SK-N-SH (cell line): ENCODE measurements at regions not wholly inside any gene's neighbourhood (a gene's known extent, or its start where the extent isn't known, plus 50 kb on each side); places are given as distances from the start of the nearest gene placed in this dataset.

Source experiments
- CTCF ChIA-PET: fragments of 300-600, 350-600 bp; formaldehyde crosslinking; extraction: SDS; loops from one replicate; lab custom pipeline; 2021; lab: Yijun Ruan, JAX
- POLR2A ChIA-PET: fragments of 350-600 bp; sonication (Branson Sonifier 250); formaldehyde crosslinking; extraction: SDS; loops from one replicate; lab custom pipeline; 2020; ENCODE audit warnings: antibody characterized with exemption, inconsistent platforms; lab: Yijun Ruan, JAX
- DNase-seq: peaks from one replicate; pipeline ENCODE4 v3.0.0; 2012
- H2AFZ ChIP-seq: fragments of 200-600 bp; sonication (generic); 2 replicates; pipeline ENCODE4 v1.8.1; 2016; ENCODE audit warnings: antibody characterized with exemption, mild to moderate bottlenecking, low read depth
- H3F3A ChIP-seq: fragments of 200-600 bp; sonication (generic); replicated peaks from 2 replicates; pipeline ENCODE3; 2016; ENCODE audit warnings: antibody characterized with exemption, mild to moderate bottlenecking; ENCODE audit not compliant: insufficient read depth
- H3K27ac ChIP-seq, 2 experiments: fragments of 200-500 bp in 1 of 2; fragments of 200-600 bp in 1 of 2; sonication (Bioruptor generic) in 1 of 2; sonication (generic), shearing (Covaris generic) in 1 of 2; 2 replicates each; pipeline versions ENCODE4 v1.5.1 to v1.6.1; 2014 to 2016; ENCODE audit warnings: low read depth in 2 of 2, inconsistent platforms in 1 of 2, low read length in 1 of 2, mild to moderate bottlenecking in 1 of 2, mixed read lengths in 1 of 2
- H3K27me3 ChIP-seq: fragments of 200-600 bp; sonication (generic), shearing (Covaris generic); 2 replicates; pipeline ENCODE4 v1.6.1; 2016; ENCODE audit warnings: mixed run types; ENCODE audit not compliant: insufficient read depth
- H3K36me3 ChIP-seq, 2 experiments: fragments of 200-500 bp in 1 of 2; fragments of 200-600 bp in 1 of 2; sonication (Bioruptor generic) in 1 of 2; sonication (generic) in 1 of 2; replicated peaks in 1 of 2; 2 replicates each; pipeline versions ENCODE3 to v1.5.1; 2014 to 2016; ENCODE audit warnings: low read length in 1 of 2, mild to moderate bottlenecking in 1 of 2; ENCODE audit not compliant: insufficient read depth in 2 of 2, control insufficient read depth in 1 of 2
- H3K4me1 ChIP-seq, 2 experiments: fragments of 200-500 bp in 1 of 2; fragments of 200-600 bp in 1 of 2; sonication (Bioruptor generic) in 1 of 2; sonication (generic), shearing (Covaris generic) in 1 of 2; 2 replicates each; pipeline versions ENCODE4 v1.5.1 to v1.6.1; 2014 to 2016; ENCODE audit warnings: low read depth in 1 of 2, low read length in 1 of 2, mixed run types in 1 of 2; ENCODE audit not compliant: insufficient read depth in 2 of 2, control insufficient read depth in 1 of 2
- H3K4me2 ChIP-seq: fragments of 200-600 bp; sonication (generic), shearing (Covaris generic); 2 replicates; pipeline ENCODE4 v1.6.1; 2017; ENCODE audit warnings: mixed run types
- H3K4me3 ChIP-seq, 2 experiments: fragments of 200-500 bp in 1 of 2; fragments of 200-600 bp in 1 of 2; sonication (Bioruptor generic) in 1 of 2; sonication (generic), shearing (Covaris generic) in 1 of 2; 2 replicates each; pipeline versions ENCODE4 v1.5.1 to v1.8.1; 2014 to 2016; ENCODE audit warnings: low read depth in 2 of 2, inconsistent platforms in 1 of 2, low read length in 1 of 2, mild to moderate bottlenecking in 1 of 2, mixed read lengths in 1 of 2, moderate library complexity in 1 of 2
- H3K79me2 ChIP-seq: fragments of 200-600 bp; sonication (generic); 2 replicates; pipeline ENCODE4 v1.8.1; 2017; ENCODE audit warnings: mild to moderate bottlenecking; ENCODE audit not compliant: insufficient read depth
- H3K9ac ChIP-seq: fragments of 200-600 bp; sonication (generic); 2 replicates; pipeline ENCODE4 v1.6.1; 2017; ENCODE audit warnings: mixed run types
- H3K9me2 ChIP-seq: fragments of 200-600 bp; sonication (generic); 2 replicates; pipeline ENCODE4 v1.6.1; 2017; ENCODE audit warnings: mixed run types
- H3K9me3 ChIP-seq: fragments of 200-600 bp; sonication (generic); 2 replicates; pipeline ENCODE4 v1.6.1; 2017; ENCODE audit warnings: mixed run types, mild to moderate bottlenecking, moderate library complexity
- H4K20me1 ChIP-seq: fragments of 200-600 bp; sonication (generic); 2 replicates; pipeline ENCODE4 v1.6.1; 2017; ENCODE audit warnings: mild to moderate bottlenecking, mixed run types; ENCODE audit not compliant: insufficient read depth
- CTCF ChIP-seq: fragments of 200-600 bp; sonication (generic); IDR thresholded peaks from 2 replicates; pipeline ENCODE4 v1.6.1; 2017; ENCODE audit warnings: antibody characterized with exemption, mild to moderate bottlenecking, moderate library complexity
- FOXJ3 ChIP-seq: sonication (generic); formaldehyde crosslinking; IDR thresholded peaks from 2 replicates; pipeline ENCODE4 v1.5.1; 2020; ENCODE audit warnings: mild to moderate bottlenecking, missing genetic modification reagents
- GABPA ChIP-seq: IDR thresholded peaks from 2 replicates; pipeline ENCODE4 v1.4.0; 2012; ENCODE audit warnings: low read depth, mild to moderate bottlenecking
- MEF2A ChIP-seq: IDR thresholded peaks from 2 replicates; pipeline ENCODE4 v1.4.0; 2012; ENCODE audit warnings: low read depth, borderline replicate concordance
- NFIC ChIP-seq: IDR thresholded peaks from 2 replicates; pipeline ENCODE4 v1.4.0; 2012; ENCODE audit warnings: borderline replicate concordance
- NRF1 ChIP-seq: IDR thresholded peaks from 2 replicates; pipeline ENCODE4 v1.6.1; 2012; ENCODE audit warnings: low read depth, mild to moderate bottlenecking, low read length
- RAD21 ChIP-seq: IDR thresholded peaks from 2 replicates; pipeline ENCODE4 v1.6.1; 2012; ENCODE audit warnings: mild to moderate bottlenecking, low read length
- RFX5 ChIP-seq: IDR thresholded peaks from 2 replicates; pipeline ENCODE4 v1.6.1; 2012; ENCODE audit warnings: mild to moderate bottlenecking, improper control_type of control experiment, low read length
- SMC3 ChIP-seq: IDR thresholded peaks from 2 replicates; pipeline ENCODE4 v1.6.1; 2012; ENCODE audit warnings: low read depth, low read length, improper control_type of control experiment
- YY1 ChIP-seq: IDR thresholded peaks from 2 replicates; pipeline ENCODE4 v1.4.0; 2012; ENCODE audit warnings: low read depth, mild to moderate bottlenecking
- ZBTB33 ChIP-seq: IDR thresholded peaks from 2 replicates; pipeline ENCODE4 v1.4.0; 2012; ENCODE audit warnings: low read depth, borderline replicate concordance
- WGBS: methylation state at CpG from one replicate; pipeline ENCODE4 v1.1.6; 2017; ENCODE audit warnings: low lambda C conversion rate; 5-methylcytosine and 5-hydroxymethylcytosine counted together

- 56% methylated on average over 11 of the region's 11 CpGs for WGBS
These were observed 175.7 kb upstream of the KBTBD8 start for GRCh38 chr3:66822186-66823008.

More at GRCh38 chr3:66822186-66823008, 175.7 kb upstream of the KBTBD8 start:
- CTCF ChIA-PET: interaction anchor here (0.6 to 6.4 kb wide), 52 partner anchors 10 to 1009 kb away, joined by 3 to 67 read pairs (median 4); no protein-coding TSS in a partner anchor
- no peaks in the 10 kb centered on the region for H3K4me1 ChIP-seq
- H3K9ac ChIP-seq: no peak overlapping the region
- no peaks in the 10 kb centered on the region for H3K36me3 ChIP-seq
- H3K4me3 ChIP-seq: peak overlapping the region in 1 of 2 experiments; percentile 2; a peak in 1 of 4 replicates
- no peak overlapping the region for H3K27ac ChIP-seq
- H3K27me3 ChIP-seq: no peaks in the 10 kb centered on the region
- no peak overlapping the region for H3K4me2 ChIP-seq
- H3F3A ChIP-seq: no peaks in the 10 kb centered on the region
- H3K9me3 ChIP-seq: no peaks in the 10 kb centered on the region
- no peak for TF ChIP-seq ZBTB33
- peak; percentile 66 for TF ChIP-seq SMC3
- TF ChIP-seq MEF2A: no peak
- TF ChIP-seq CTCF: peak; percentile 72
- TF ChIP-seq NFIC: no peak
- TF ChIP-seq NRF1: no peak
- no peak for TF ChIP-seq FOXJ3 (CRISPR knock-in tag)
- TF ChIP-seq YY1: no peak
- TF ChIP-seq RAD21: peak; percentile 55
- no peak for TF ChIP-seq GABPA
- no peak for TF ChIP-seq RFX5
- H4K20me1 ChIP-seq: no peaks in the 10 kb centered on the region
- no peaks in the 10 kb centered on the region for H3K9me2 ChIP-seq
- POLR2A ChIA-PET: interaction anchor here (0.7 kb wide), 1 partner anchor 9 kb away, joined by 3 read pairs; no protein-coding TSS in a partner anchor
- H2AFZ ChIP-seq: no peak overlapping the region
- H3K79me2 ChIP-seq: no peaks in the 10 kb centered on the region
- DNase-seq: peak; percentile 39
